Calu3 (cell line): ENCODE measurements at regions not wholly inside any gene's neighbourhood (a gene's known extent, or its start where the extent isn't known, plus 50 kb on each side); places are given as distances from the start of the nearest gene placed in this dataset.

ENCODE experiments used
- BruUV-seq: library from RNA; stranded (reverse); fragments of 400-500 nt; replicated peaks from 2 replicates; lab custom pipeline; 2021; lab: Mats Ljungman, UMichigan
- CTCF ChIA-PET: fragments of 300-600 bp; sonication (Branson Sonifier 250); formaldehyde crosslinking; loops from one replicate; lab custom pipeline; 2022; ENCODE audit warnings: antibody characterized with exemption; lab: Charles Lee
- DNase-seq: peaks from one replicate; pipeline ENCODE4 v3.0.0; 2022
- H3K27ac Mint-ChIP-seq: one replicate; pipeline ENCODE4 v1.8.0; 2022; ENCODE audit warnings: mixed read lengths; ENCODE audit not compliant: unreplicated experiment
- H3K27me3 Mint-ChIP-seq: one replicate; pipeline ENCODE4 v1.8.0; 2022; ENCODE audit warnings: mixed read lengths; ENCODE audit not compliant: unreplicated experiment
- H3K36me3 Mint-ChIP-seq: one replicate; pipeline ENCODE4 v1.8.0; 2022; ENCODE audit warnings: mild to moderate bottlenecking, moderate library complexity, mixed read lengths; ENCODE audit not compliant: insufficient read depth, unreplicated experiment
- H3K4me1 Mint-ChIP-seq: one replicate; pipeline ENCODE4 v1.8.0; 2022; ENCODE audit warnings: mild to moderate bottlenecking, low read depth, mixed read lengths; ENCODE audit not compliant: unreplicated experiment
- H3K4me3 Mint-ChIP-seq: one replicate; pipeline ENCODE4 v1.8.0; 2022; ENCODE audit warnings: mild to moderate bottlenecking, low read depth, moderate library complexity, mixed read lengths; ENCODE audit not compliant: unreplicated experiment
- H3K9me3 Mint-ChIP-seq: one replicate; pipeline ENCODE4 v1.8.0; 2022; ENCODE audit warnings: low read depth, mixed read lengths; ENCODE audit not compliant: unreplicated experiment
- CTCF ChIP-seq: fragments of 200-600 bp; IDR thresholded peaks from one replicate; pipeline ENCODE4 v1.8.0; 2022; ENCODE audit warnings: antibody characterized with exemption; ENCODE audit not compliant: unreplicated experiment
- intact Hi-C: fragments of 100-400 bp; cut with micrococcal nuclease; formaldehyde crosslinking; loops from one replicate; pipeline ENCODE4 v1.10.0; 2022; ENCODE audit not compliant: unreplicated experiment

- Mint-ChIP-seq H3K27ac (no peak overlapping the region), H3K4me3 (no peak overlapping the region), H3K9me3 (peaks cover 4% of the 10 kb centered on the region), H3K36me3 (no peaks in the 10 kb centered on the region), H3K27me3 (no peaks in the 10 kb centered on the region), H3K4me1 (no peaks in the 10 kb centered on the region)
- TF ChIP-seq CTCF = no peak
- CTCF ChIA-PET = no interaction called here
- intact Hi-C loops = no loop called here
- DNase-seq = no peak
- BruUV-seq = no TSS peak
Measured at GRCh38 chr2:126303113-126303512, 352.8 kb upstream of the GYPC start.

GRCh38 chr2:126304154-126304553 lies 351.8 kb upstream of the GYPC start:
- TF ChIP-seq CTCF = no peak
- H3K4me1 Mint-ChIP-seq = no peaks in the 10 kb centered on the region
- peaks cover 4% of the 10 kb centered on the region for H3K9me3 Mint-ChIP-seq
- H3K27me3 Mint-ChIP-seq = no peaks in the 10 kb centered on the region
- BruUV-seq = no TSS peak
- intact Hi-C loops = no loop called here
- no peak for DNase-seq
- H3K36me3 Mint-ChIP-seq = no peaks in the 10 kb centered on the region
- CTCF ChIA-PET = no interaction called here
- no peak overlapping the region for H3K27ac Mint-ChIP-seq
- H3K4me3 Mint-ChIP-seq = no peak overlapping the region

- no peak for DNase-seq
- CTCF ChIA-PET = no interaction called here
- Mint-ChIP-seq H3K36me3 (no peaks in the 10 kb centered on the region), H3K27ac (no peak overlapping the region), H3K4me3 (no peak overlapping the region), H3K27me3 (no peaks in the 10 kb centered on the region), H3K9me3 (peaks cover 8% of the 10 kb centered on the region), H3K4me1 (no peaks in the 10 kb centered on the region)
- TF ChIP-seq CTCF = no peak
- intact Hi-C loops = no loop called here
- no TSS peak for BruUV-seq
Measured at GRCh38 chr2:126306539-126306938, 349.4 kb upstream of the GYPC start.

GRCh38 chr2:126307740-126308139 lies 348.2 kb upstream of the GYPC start:
- H3K27ac Mint-ChIP-seq = no peak overlapping the region
- no peak for DNase-seq
- no peaks in the 10 kb centered on the region for H3K27me3 Mint-ChIP-seq
- no peak overlapping the region for H3K4me3 Mint-ChIP-seq
- intact Hi-C loops = no loop called here
- no peaks in the 10 kb centered on the region for H3K36me3 Mint-ChIP-seq
- CTCF ChIA-PET = no interaction called here
- peaks cover 12% of the 10 kb centered on the region for H3K9me3 Mint-ChIP-seq
- BruUV-seq = no TSS peak
- no peaks in the 10 kb centered on the region for H3K4me1 Mint-ChIP-seq
- no peak for TF ChIP-seq CTCF

- Mint-ChIP-seq H3K27me3 (no peaks in the 10 kb centered on the region), H3K4me3 (no peak overlapping the region), H3K36me3 (no peaks in the 10 kb centered on the region), H3K27ac (no peak overlapping the region), H3K9me3 (peaks cover 10% of the 10 kb centered on the region), H3K4me1 (no peaks in the 10 kb centered on the region)
- CTCF ChIA-PET = no interaction called here
- intact Hi-C loops = no loop called here
- DNase-seq = no peak
- no TSS peak for BruUV-seq
- TF ChIP-seq CTCF = no peak
Measured at GRCh38 chr2:126309185-126309584, 346.8 kb upstream of the GYPC start.
